ENCODE measurements at regions not wholly inside any gene's neighbourhood (a gene's known extent, or its start where the extent isn't known, plus 50 kb on each side); places are given as distances from the start of the nearest gene placed in this dataset.
"Not testable (repeated sequence)": the region's sequence is repeated elsewhere in the genome, so short reads cannot be mapped to it uniquely, and the experiment has no call there.

DNA sequence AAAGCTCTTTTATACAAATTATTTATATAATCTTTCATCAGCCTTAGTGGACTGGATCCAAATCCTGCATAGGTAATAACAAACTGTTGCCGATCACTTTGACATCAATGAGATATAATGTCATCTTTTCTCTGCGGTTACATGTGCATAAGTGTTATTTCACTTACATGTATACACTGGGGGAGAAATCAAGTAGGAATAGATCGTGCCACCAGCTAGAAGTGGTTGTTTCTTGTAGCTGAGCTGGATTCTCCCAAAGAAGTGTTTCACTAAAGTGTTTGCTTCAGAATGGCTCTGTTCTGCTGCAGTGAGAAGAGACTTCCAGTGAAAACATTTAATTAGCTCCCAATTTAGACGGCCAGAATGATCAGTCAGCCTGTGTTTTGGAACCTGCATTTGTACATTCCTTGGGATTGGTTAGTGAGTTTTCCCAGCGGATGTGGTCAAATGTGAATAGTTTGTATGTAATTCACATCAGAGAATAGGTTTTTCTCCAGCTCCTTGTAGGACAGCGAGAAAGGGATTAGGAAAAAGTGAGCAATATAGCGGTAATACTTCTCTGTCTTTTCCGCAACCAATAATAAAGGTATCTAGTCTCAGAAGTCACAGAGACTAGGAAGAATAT lies 163.1 kb upstream of the CCN2 start:
- POLR2A ChIA-PET, result no interaction called here
- TF ChIP-seq, protein P1, sequence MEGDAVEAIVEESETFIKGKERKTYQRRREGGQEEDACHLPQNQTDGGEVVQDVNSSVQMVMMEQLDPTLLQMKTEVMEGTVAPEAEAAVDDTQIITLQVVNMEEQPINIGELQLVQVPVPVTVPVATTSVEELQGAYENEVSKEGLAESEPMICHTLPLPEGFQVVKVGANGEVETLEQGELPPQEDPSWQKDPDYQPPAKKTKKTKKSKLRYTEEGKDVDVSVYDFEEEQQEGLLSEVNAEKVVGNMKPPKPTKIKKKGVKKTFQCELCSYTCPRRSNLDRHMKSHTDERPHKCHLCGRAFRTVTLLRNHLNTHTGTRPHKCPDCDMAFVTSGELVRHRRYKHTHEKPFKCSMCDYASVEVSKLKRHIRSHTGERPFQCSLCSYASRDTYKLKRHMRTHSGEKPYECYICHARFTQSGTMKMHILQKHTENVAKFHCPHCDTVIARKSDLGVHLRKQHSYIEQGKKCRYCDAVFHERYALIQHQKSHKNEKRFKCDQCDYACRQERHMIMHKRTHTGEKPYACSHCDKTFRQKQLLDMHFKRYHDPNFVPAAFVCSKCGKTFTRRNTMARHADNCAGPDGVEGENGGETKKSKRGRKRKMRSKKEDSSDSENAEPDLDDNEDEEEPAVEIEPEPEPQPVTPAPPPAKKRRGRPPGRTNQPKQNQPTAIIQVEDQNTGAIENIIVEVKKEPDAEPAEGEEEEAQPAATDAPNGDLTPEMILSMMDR (IDR thresholded peaks at IDR 0.05; ENCODE audit: control extremely low read depth, extremely low read depth, low read depth, missing control alignments), result no peak
- DNase-seq (ENCODE audit: extremely low spot score), result no peak
- CTCF ChIA-PET, result interaction anchor here (2.1 kb wide), 1 partner anchor 8 kb away, joined by 6 read pairs; no protein-coding TSS in a partner anchor

DNA sequence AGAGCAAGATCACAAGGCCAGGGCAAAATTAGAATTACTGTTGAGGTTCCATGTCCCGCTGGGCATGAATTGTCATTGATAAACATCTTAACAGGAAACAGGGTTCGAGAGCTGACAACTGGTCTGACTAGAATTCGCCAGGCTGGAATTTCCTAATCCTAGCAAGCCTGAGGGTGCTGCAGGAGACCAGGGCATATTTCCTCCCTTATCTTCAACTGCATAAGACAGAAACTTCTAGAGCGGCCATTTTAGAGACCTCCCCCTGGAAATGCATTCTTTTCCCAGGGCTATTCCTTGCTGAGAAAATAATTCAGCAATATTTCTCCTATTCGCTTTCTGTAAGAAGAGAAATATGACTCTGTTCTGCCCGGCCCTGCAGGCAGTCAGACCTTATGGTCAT lies 158.6 kb upstream of the CCN2 start:
- CTCF ChIA-PET, result not testable (repeated sequence)

DNA sequence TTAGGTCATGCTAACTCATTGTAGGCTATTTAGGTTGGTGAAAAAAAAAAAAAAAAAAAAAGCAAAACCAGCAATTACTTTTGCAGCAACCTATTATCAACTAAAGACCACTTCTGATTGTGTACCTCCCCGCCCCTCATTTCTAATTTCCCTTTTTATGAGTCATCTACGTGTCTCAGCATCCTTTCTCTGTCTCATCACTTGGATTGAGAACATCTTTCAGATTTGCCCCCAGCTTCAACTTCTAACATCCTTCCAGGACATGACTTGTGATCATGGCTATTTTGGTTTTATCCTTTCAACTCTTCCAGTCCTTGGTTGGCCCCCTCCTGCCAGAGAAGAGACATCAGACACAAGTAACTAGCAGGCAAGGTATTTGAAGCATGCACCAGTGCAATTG lies 156.7 kb upstream of the CCN2 start:
- ChIA-PET CTCF (interaction anchor here (0.9 to 2.5 kb wide), 3 partner anchors 8 to 172 kb away, joined by 3 to 7 read pairs (median 3); no protein-coding TSS in a partner anchor), POLR2A (no interaction called here)
- TF ChIP-seq, protein P1 (IDR thresholded peaks at IDR 0.05; ENCODE audit: control extremely low read depth, extremely low read depth, low read depth, missing control alignments), result no peak

More for the DNA sequence above, 158.6 kb upstream of the CCN2 start:
- DNase-seq (ENCODE audit: extremely low spot score); POLR2A ChIA-PET: not testable (repeated sequence)

DNA sequence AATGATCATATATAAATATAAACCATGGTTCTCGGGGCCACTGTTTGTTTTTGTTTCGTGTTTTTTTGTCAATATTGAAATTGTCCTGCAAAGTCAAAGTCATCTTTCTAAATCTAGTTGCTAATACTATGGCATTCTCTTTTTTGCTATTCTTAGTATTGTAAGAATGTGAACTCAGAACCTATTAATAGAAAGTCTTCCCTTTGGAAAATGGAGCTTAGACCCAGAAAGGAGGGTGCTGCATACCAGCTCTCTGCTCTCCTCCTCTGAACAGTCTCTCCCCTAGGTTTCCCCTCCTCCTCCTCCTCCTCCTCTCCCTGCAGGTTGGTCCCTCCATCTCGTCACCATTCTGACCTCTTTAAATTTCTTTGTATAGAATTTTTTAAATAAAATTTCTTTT lies 150.4 kb upstream of the CCN2 start:
- no peak for DNase-seq (ENCODE audit: extremely low spot score)
- CTCF ChIA-PET, result no interaction called here
- TF ChIP-seq, protein P1 (IDR thresholded peaks at IDR 0.05; ENCODE audit: control extremely low read depth, extremely low read depth, low read depth, missing control alignments), result no peak
- POLR2A ChIA-PET, result no interaction called here

More for the DNA sequence above, 156.7 kb upstream of the CCN2 start:
- no peak for DNase-seq (ENCODE audit: extremely low spot score)

DNA sequence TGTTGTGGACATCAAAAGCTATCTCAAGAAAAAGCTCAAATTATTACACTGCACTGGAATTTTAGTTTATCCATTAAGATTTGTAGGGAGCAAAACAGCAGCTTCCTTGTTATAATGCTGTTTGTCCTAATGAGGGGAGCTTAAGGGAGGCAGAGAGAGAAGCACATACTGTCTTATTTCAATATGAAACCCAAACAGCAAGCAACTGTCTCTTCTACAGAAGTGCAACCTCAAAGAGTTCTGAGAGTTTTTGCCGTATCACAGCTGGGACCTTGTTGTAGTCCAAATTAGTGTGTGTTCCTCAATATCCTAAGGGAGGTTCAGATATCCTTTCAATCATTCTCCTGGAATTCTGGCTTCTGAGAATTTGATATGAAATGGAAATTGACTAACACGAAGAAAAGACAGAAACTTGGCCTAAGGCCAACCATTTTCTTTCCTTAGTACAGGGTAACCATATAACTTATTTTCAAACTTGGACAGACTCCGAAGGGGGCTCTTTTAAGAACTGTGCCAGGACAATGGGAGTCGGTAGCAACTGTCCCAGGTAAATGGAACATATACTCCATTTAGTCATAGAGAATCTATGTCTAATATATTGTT lies 149.3 kb upstream of the CCN2 start:
- POLR2A ChIA-PET, result no interaction called here
- CTCF ChIA-PET, result interaction anchor here (1.4 to 1.5 kb wide), 2 partner anchors 8 to 10 kb away, joined by 4 to 7 read pairs; no protein-coding TSS in a partner anchor
- TF ChIP-seq, protein P1 (IDR thresholded peaks at IDR 0.05; ENCODE audit: control extremely low read depth, extremely low read depth, low read depth, missing control alignments), result no peak
- no peak for DNase-seq (ENCODE audit: extremely low spot score)

DNA sequence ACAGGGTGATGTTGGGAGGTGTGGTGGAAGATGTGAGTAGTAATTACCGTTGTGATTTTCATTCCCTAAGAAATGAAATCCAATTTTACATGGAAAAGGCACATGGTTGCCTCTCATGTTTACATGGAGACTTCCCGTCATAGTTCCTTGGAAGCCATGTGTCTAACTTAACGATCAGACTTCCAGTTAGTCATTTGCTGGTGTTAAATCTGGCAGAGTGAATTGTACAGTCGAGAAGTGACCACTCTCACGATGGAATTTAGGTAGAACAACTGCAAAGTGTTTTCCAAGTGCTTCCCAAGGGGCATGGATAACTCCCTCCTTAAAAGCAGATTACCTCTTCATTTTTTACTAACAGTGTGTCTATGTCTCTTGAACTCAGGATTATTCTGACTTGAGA lies 145.8 kb upstream of the CCN2 start:
- no peak for DNase-seq (ENCODE audit: extremely low spot score)
- TF ChIP-seq, protein P1 (IDR thresholded peaks at IDR 0.05; ENCODE audit: control extremely low read depth, extremely low read depth, low read depth, missing control alignments), result no peak
- POLR2A ChIA-PET, result no interaction called here
- CTCF ChIA-PET, result interaction anchor here (1.4 kb wide), 1 partner anchor 11 kb away, joined by 3 read pairs; no protein-coding TSS in a partner anchor

DNA sequence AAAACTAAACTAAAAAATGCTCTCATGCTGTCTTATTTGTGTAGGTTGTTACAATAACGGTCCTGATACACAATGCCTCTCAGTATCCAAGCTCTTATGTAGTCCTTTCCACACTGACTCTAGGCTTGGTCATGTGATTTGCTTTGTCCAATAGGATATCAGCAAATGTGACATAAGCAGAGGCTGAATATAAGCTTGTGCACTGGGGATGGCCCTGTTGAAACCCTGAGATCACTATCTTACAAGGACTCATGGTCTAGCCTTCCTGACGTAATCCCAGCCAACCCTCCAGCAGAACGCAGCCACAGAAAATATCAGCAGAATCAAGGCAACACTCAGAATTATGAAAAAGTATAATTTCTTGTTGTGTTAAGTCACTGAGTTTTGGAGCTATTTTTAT lies 145.1 kb upstream of the CCN2 start:
- POLR2A ChIA-PET, result no interaction called here
- DNase-seq (ENCODE audit: extremely low spot score), result no peak
- TF ChIP-seq, protein P1 (IDR thresholded peaks at IDR 0.05; ENCODE audit: control extremely low read depth, extremely low read depth, low read depth, missing control alignments), result no peak
- CTCF ChIA-PET, result interaction anchor here (1.4 kb wide), 1 partner anchor 10 kb away, joined by 3 read pairs; no protein-coding TSS in a partner anchor

All from GM10248 (cell line).